H9 (cell line): ENCODE measurements at regions not wholly inside any gene's neighbourhood (a gene's known extent, or its start where the extent isn't known, plus 50 kb on each side); places are given as distances from the start of the nearest gene placed in this dataset.

ENCODE experiments used
- DNase-seq: peaks from one replicate; pipeline ENCODE4 v3.0.0-alpha.2; 2017
- H2AFZ ChIP-seq: one replicate; pipeline ENCODE4 v1.6.1; 2013; ENCODE audit warnings: mild to moderate bottlenecking, low read length, control low read depth, moderate library complexity
- H2AK5ac ChIP-seq: 2 replicates; pipeline ENCODE4 v1.6.1; 2013; ENCODE audit warnings: low read length, control low read depth, mixed read lengths; ENCODE audit not compliant: insufficient read length
- H2BK120ac ChIP-seq: one replicate; pipeline ENCODE4 v1.6.1; 2013; ENCODE audit warnings: low read depth, mild to moderate bottlenecking, low read length, control low read depth, inconsistent platforms; ENCODE audit not compliant: poor library complexity, severe bottlenecking
- H2BK12ac ChIP-seq: 2 replicates; pipeline ENCODE4 v1.6.1; 2013; ENCODE audit warnings: low read length, control low read depth, mixed read lengths, low read depth; ENCODE audit not compliant: insufficient read length
- H2BK15ac ChIP-seq: 2 replicates; pipeline ENCODE4 v1.6.1; 2013; ENCODE audit warnings: low read depth, low read length, control low read depth
- H2BK20ac ChIP-seq: one replicate; pipeline ENCODE4 v1.6.1; 2013; ENCODE audit warnings: low read depth, mild to moderate bottlenecking, low read length, control low read depth, inconsistent platforms; ENCODE audit not compliant: poor library complexity, severe bottlenecking
- H2BK5ac ChIP-seq: 2 replicates; pipeline ENCODE4 v1.6.1; 2013; ENCODE audit warnings: low read length, control low read depth, mixed read lengths; ENCODE audit not compliant: insufficient read length
- H3K14ac ChIP-seq: 2 replicates; pipeline ENCODE4 v1.6.1; 2013; ENCODE audit warnings: low read length, control low read depth; ENCODE audit not compliant: insufficient read depth
- H3K18ac ChIP-seq: 2 replicates; pipeline ENCODE4 v1.6.1; 2013; ENCODE audit warnings: low read depth, mild to moderate bottlenecking, mixed read lengths, low read length, control low read depth; ENCODE audit not compliant: insufficient read length
- H3K23ac ChIP-seq: 2 replicates; pipeline ENCODE4 v1.6.1; 2013; ENCODE audit warnings: low read length, control low read depth, mixed read lengths, low read depth; ENCODE audit not compliant: insufficient read length
- H3K23me2 ChIP-seq: 2 replicates; pipeline ENCODE4 v1.6.1; 2013; ENCODE audit warnings: low read depth, mild to moderate bottlenecking, mixed read lengths, low read length, control low read depth; ENCODE audit not compliant: insufficient read length, poor library complexity, severe bottlenecking
- H3K27ac ChIP-seq: 2 replicates; pipeline ENCODE4 v1.5.1; 2013; ENCODE audit warnings: low read length, control low read depth, mixed read lengths, low read depth; ENCODE audit not compliant: insufficient read length
- H3K27me3 ChIP-seq: 2 replicates; pipeline ENCODE4 v1.6.1; 2013; ENCODE audit warnings: low read length, control low read depth, inconsistent platforms; ENCODE audit not compliant: insufficient read depth
- H3K4ac ChIP-seq: 2 replicates; pipeline ENCODE4 v1.6.1; 2013; ENCODE audit warnings: low read depth, mild to moderate bottlenecking, control low read depth, inconsistent platforms, low read length, moderate library complexity
- H3K4me1 ChIP-seq: 2 replicates; pipeline ENCODE4 v1.6.1; 2013; ENCODE audit warnings: low read length, control low read depth, inconsistent platforms; ENCODE audit not compliant: insufficient read depth
- H3K4me2 ChIP-seq: 2 replicates; pipeline ENCODE4 v1.6.1; 2013; ENCODE audit warnings: low read length, control low read depth, mixed read lengths; ENCODE audit not compliant: insufficient read length, insufficient read depth
- H3K56ac ChIP-seq: 2 replicates; pipeline ENCODE4 v1.6.1; 2013; ENCODE audit warnings: low read depth, mild to moderate bottlenecking, mixed read lengths, low read length, control low read depth; ENCODE audit not compliant: insufficient read length
- H3K79me1 ChIP-seq: 2 replicates; pipeline ENCODE4 v1.6.1; 2013; ENCODE audit warnings: low read depth, mild to moderate bottlenecking, moderate library complexity, low read length, control low read depth, inconsistent platforms; ENCODE audit not compliant: insufficient read depth, poor library complexity, severe bottlenecking
- H3K79me2 ChIP-seq: 2 replicates; pipeline ENCODE4 v1.6.1; 2013; ENCODE audit warnings: low read length, control low read depth, inconsistent platforms; ENCODE audit not compliant: insufficient read depth
- H3K9ac ChIP-seq: 2 replicates; pipeline ENCODE4 v1.6.1; 2013; ENCODE audit warnings: low read length, control low read depth, mixed read lengths; ENCODE audit not compliant: insufficient read length; ENCODE audit errors: extremely low read depth
- H3K9me3 ChIP-seq: one replicate; pipeline ENCODE4 v1.6.1; 2013; ENCODE audit warnings: low read depth, low read length, inconsistent platforms; ENCODE audit not compliant: control insufficient read depth
- H3T11ph ChIP-seq: one replicate; pipeline ENCODE4 v1.6.1; 2013; ENCODE audit warnings: mild to moderate bottlenecking, low read length, control low read depth, inconsistent platforms
- H4K20me1 ChIP-seq: one replicate; pipeline ENCODE4 v1.6.1; 2013; ENCODE audit not compliant: control insufficient read depth, insufficient read length, insufficient read depth
- H4K5ac ChIP-seq: 2 replicates; pipeline ENCODE4 v1.6.1; 2013; ENCODE audit warnings: low read depth, mild to moderate bottlenecking, mixed read lengths, low read length, control low read depth; ENCODE audit not compliant: insufficient read length
- H4K8ac ChIP-seq: replicated peaks from 2 replicates; pipeline ENCODE4 v1.6.1; 2013; ENCODE audit warnings: low read length, control low read depth, mixed read lengths, low read depth; ENCODE audit not compliant: insufficient read length
- H4K91ac ChIP-seq: 2 replicates; pipeline ENCODE4 v1.6.1; 2013; ENCODE audit warnings: low read depth, mild to moderate bottlenecking, moderate library complexity, mixed read lengths, low read length, control low read depth; ENCODE audit not compliant: insufficient read length
- H3K27ac Mint-ChIP-seq, 3 experiments: 2 replicates in 2 of 3; 3 replicates in 1 of 3; pipeline ENCODE4 v1.8.0; 2020 to 2021; ENCODE audit warnings: mixed read lengths in 3 of 3, mild to moderate bottlenecking in 1 of 3, moderate library complexity in 1 of 3
- H3K27me3 Mint-ChIP-seq: 2 replicates; pipeline ENCODE4 v1.8.0; 2021; ENCODE audit warnings: low read depth, mild to moderate bottlenecking, moderate library complexity, mixed read lengths
- H3K36me3 Mint-ChIP-seq, 3 experiments: 2 replicates in 2 of 3; 3 replicates in 1 of 3; pipeline ENCODE4 v1.8.0; 2020 to 2021; ENCODE audit warnings: low read depth in 3 of 3, mixed read lengths in 3 of 3; ENCODE audit not compliant: insufficient read depth in 1 of 3
- H3K4me1 Mint-ChIP-seq, 2 experiments: 2 replicates each; pipeline ENCODE4 v1.8.0; 2020; ENCODE audit warnings: mixed read lengths in 2 of 2
- H3K4me3 Mint-ChIP-seq, 2 experiments: 2 replicates in 1 of 2; 3 replicates in 1 of 2; pipeline ENCODE4 v1.8.0; 2020 to 2021; ENCODE audit warnings: mild to moderate bottlenecking in 2 of 2, mixed read lengths in 2 of 2, moderate library complexity in 1 of 2
- H3K9me3 Mint-ChIP-seq, 2 experiments: 2 replicates in 1 of 2; 3 replicates in 1 of 2; pipeline ENCODE4 v1.8.0; 2020; ENCODE audit warnings: mild to moderate bottlenecking in 2 of 2, mixed read lengths in 2 of 2, moderate library complexity in 1 of 2
- WGBS: extraction: QIAGEN DNeasy Blood & Tissue Kit; methylation state at CpG from one replicate; pipeline ENCODE4 v1.1.7; 2013; ENCODE audit warnings: missing lambda C conversion rate, low lambda C conversion rate, mixed read lengths; ENCODE audit not compliant: insufficient read length; ENCODE audit errors: extremely low coverage; 5-methylcytosine and 5-hydroxymethylcytosine counted together
- TF ChIP-seq, protein P1 (sequence below): fragments of 200-600 bp; sonication (generic); conservative IDR thresholded peaks from 3 replicates; pipeline ENCODE4 v1.8.0; 2021; ENCODE audit warnings: antibody characterized with exemption, mild to moderate bottlenecking

DNA sequence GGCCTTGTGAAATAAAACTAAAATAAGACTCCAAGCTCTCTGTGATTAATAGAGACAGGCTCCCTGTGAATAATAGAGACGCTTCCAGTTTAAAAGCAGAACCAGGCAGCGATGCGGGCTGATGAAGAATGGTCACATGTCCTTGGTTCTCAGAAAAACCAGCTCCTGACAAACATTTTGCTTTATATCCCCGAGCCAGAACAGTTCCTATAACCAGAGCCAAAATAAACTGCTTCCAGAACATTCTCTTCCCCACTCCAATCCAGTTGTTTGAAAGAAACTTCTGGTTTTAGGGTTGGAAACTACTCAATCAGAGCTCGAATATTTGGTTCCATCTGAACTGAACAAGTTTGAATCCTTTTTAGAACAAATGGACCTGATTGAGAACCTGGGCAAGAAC is 213.7 kb downstream of the TSN start:
- H2AK5ac ChIP-seq, result no peak overlapping the region

More for the DNA sequence above, 213.7 kb downstream of the TSN start:
- no peaks in the 10 kb centered on the region for H3K79me2 ChIP-seq
- H3K36me3 Mint-ChIP-seq, result no peaks in the 10 kb centered on the region
- no peak overlapping the region for H2AFZ ChIP-seq
- H3K27ac ChIP-seq, result no peak overlapping the region
- H3K14ac ChIP-seq, result no peak overlapping the region
- H3K4ac ChIP-seq, result no peak overlapping the region
- H3K27me3 Mint-ChIP-seq, result peaks cover 3% of the 10 kb centered on the region
- TF ChIP-seq, protein P1, sequence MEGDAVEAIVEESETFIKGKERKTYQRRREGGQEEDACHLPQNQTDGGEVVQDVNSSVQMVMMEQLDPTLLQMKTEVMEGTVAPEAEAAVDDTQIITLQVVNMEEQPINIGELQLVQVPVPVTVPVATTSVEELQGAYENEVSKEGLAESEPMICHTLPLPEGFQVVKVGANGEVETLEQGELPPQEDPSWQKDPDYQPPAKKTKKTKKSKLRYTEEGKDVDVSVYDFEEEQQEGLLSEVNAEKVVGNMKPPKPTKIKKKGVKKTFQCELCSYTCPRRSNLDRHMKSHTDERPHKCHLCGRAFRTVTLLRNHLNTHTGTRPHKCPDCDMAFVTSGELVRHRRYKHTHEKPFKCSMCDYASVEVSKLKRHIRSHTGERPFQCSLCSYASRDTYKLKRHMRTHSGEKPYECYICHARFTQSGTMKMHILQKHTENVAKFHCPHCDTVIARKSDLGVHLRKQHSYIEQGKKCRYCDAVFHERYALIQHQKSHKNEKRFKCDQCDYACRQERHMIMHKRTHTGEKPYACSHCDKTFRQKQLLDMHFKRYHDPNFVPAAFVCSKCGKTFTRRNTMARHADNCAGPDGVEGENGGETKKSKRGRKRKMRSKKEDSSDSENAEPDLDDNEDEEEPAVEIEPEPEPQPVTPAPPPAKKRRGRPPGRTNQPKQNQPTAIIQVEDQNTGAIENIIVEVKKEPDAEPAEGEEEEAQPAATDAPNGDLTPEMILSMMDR, result no peak
- no peak overlapping the region for H3K4me3 Mint-ChIP-seq
- no peak overlapping the region for H3K4me2 ChIP-seq
- H3K23me2 ChIP-seq, result no peaks in the 10 kb centered on the region
- WGBS, result no CpG with 5 or more reads among the region's 5 CpGs
- no peaks in the 10 kb centered on the region for H3K27me3 ChIP-seq
- no peak overlapping the region for H2BK12ac ChIP-seq
- no peak overlapping the region for H3K9ac ChIP-seq
- no peak overlapping the region for H3K56ac ChIP-seq
- no peak overlapping the region for H3K18ac ChIP-seq
- H3K4me1 ChIP-seq, result no peaks in the 10 kb centered on the region
- no peaks in the 10 kb centered on the region for H3K79me1 ChIP-seq
- no peak overlapping the region for H4K8ac ChIP-seq
- H4K20me1 ChIP-seq, result no peaks in the 10 kb centered on the region
- no peak overlapping the region for H2BK20ac ChIP-seq
- no peaks in the 10 kb centered on the region for H3K9me3 ChIP-seq
- H2BK5ac ChIP-seq, result no peak overlapping the region
- no peak overlapping the region for H3T11ph ChIP-seq
- peaks cover 6 to 11% of the 10 kb centered on the region in 2 experiments for H3K4me1 Mint-ChIP-seq
- H2BK15ac ChIP-seq, result no peak overlapping the region
- no peak overlapping the region for H3K27ac Mint-ChIP-seq
- no peak overlapping the region for H4K91ac ChIP-seq
- DNase-seq, result no peak
- no peaks in the 10 kb centered on the region for H3K9me3 Mint-ChIP-seq
- H2BK120ac ChIP-seq, result no peak overlapping the region
- H4K5ac ChIP-seq, result no peak overlapping the region
- H3K23ac ChIP-seq, result no peak overlapping the region
